ENCODE measurements at regions not wholly inside any gene's neighbourhood (a gene's known extent, or its start where the extent isn't known, plus 50 kb on each side); places are given as distances from the start of the nearest gene placed in this dataset.

- DNase-seq (ENCODE audit: extremely low read depth in 1 of 2, low read depth in 1 of 2): no peak
Measured at GRCh38 chr9:94159069-94159939, 75.0 kb downstream of the PTPDC1 start.

DNA sequence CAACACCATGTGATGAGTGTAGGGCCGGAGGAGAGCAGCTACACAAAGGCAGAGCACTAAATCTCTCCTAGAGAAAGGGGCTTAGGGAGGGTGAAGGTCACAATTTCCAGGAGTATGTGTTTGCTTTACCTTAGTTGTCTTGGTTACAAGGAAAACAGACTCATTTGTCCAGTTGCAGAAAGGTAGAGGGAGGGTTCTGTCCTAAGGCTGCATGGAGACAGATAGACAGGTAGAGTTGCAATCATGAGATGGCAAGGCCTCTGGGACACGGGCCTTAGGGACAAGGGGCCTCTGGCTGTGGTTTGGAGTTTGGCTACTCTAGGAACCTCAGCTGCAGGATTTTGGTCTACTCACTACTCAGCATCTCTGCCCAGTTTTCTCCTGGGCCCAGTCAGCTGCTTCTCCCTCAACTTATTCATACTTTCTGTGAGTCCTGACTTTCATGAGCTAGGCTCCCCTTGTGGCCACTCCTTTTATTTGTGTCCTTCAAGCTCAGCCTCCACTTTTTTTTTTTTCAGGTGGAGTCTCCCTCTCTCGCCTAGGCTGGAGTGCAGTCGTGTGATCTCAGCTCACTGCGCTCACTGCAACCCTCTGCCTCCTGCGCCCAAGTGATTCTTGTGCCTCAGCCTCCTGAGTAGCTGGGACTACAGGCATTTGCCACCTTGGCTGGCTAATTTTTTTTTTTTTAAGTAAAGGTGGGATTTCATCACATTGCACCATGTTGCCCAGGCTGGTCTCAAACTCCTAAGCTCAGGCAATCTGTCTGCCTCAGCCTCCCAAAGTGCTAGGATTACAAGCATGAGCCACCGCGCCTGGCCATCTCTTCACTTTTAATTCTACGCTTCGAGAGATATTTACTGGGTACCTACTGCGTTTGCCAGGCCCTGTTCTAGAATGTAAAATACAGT, 76.6 kb downstream of the PTPDC1 start:
- no peak for DNase-seq (ENCODE audit: extremely low read depth in 1 of 2, low read depth in 1 of 2)

DNA sequence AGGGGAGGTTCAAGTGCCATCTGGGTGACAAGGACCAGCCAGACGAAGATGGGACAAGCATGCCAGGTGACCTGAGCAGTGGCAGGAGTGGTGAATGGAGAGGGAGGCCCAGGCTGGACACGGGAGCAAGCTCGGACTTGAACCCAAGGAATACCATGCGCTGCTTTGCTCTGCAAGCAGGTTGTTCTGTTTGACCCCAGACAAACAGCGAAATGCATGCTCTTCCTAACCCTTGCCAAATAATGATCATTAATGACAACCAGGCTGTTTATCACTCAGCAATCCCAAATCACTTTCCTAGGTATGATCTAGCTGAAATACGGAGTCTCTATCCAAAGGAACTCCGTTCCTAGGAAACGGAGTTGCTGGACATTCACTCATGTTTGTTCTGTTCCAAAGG, 77.4 kb downstream of the PTPDC1 start:
- no peak for DNase-seq (ENCODE audit: extremely low read depth in 1 of 2, low read depth in 1 of 2)

- DNase-seq (ENCODE audit: extremely low read depth in 1 of 2, low read depth in 1 of 2): no peak
Measured at GRCh38 chr9:94164806-94165549, 80.7 kb downstream of the PTPDC1 start.

GRCh38 chr9:94165592-94166235, 81.5 kb downstream of the PTPDC1 start:
- peak; percentile 94 to 95 for DNase-seq (ENCODE audit: extremely low read depth in 1 of 2, low read depth in 1 of 2)

DNA sequence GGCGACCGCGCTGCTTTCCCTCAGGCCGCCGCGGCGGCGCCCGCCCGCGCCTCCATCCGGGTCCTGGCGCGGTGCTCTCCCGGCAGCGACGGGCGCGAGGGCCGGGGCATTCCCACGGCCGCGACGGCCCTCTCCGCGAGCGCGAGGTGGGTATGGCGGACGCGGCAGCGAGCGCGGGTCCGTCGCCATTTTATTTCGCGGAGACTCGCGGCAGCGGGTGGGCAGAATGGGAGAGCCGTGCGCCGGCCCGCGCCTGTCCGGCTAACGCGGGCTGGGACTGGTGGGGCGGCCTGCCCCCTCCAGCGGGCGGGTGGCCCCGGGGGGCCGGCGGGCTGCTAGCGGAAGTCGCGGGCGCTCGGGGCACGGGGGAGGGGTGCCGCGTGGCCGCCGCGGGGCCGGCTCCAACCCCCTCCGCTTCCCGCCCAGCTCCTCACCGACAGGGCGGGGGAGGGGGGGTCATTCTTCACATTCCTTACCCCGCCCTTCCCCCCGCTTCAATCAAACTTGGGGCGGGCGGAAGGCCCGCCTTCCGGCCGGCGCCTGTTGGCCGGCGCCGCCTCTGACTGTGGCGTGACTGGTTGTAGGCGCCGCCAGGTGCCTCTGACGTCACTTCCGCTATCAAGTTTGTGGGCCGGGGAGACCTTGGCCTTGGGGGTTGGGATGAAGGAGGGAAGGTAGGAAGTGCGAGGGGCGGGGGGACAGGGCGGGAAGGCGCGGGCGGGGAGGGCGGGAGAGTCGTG, 82.1 kb downstream of the PTPDC1 start:
- peak; percentile 87 to 94 for DNase-seq (ENCODE audit: extremely low read depth in 1 of 2, low read depth in 1 of 2)

DNA sequence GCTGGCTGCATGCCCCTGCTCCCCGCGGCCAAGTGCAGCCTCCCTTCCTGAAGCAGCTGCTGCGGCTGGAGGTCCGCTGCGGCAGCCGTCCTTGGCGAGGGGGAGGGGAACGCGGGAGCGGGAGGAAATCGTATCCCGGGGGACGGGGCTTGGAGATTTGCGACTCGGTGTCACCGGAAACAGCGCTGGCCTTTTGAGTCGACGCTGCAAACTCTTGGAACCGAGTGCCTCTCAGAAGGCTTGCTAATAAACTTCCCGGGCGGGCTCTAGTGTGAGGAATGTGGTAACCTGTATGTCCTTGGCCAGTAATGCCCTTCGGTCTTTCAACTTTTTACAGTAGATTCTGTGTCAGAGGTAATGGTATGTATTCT, 82.7 kb downstream of the PTPDC1 start:
- no peak for DNase-seq (ENCODE audit: extremely low read depth in 1 of 2, low read depth in 1 of 2)

DNA sequence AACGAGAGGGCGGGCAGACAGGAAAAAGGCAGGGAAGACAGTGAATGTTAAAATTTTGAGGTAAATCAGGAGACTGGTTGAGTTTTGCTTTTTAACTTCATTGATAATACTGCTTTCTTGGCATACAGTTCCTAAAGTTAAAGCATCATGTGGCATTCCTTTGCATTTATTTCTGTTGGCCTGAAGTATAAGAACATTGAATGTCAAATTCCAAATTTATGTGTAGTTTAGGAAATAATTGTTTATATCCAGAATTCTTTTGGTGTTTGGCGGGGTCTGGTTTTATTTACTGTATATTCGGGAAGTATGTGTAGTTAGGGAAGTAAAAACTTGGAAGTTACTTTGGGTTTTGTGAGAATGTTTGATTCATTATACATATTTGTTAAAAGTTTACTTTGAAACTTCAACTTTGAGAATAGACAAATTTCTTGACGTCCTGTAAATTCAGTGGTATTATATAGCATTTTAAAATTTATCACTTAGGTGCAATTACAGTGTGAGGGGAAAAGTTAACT, 83.2 kb downstream of the PTPDC1 start:
- DNase-seq (ENCODE audit: extremely low read depth in 1 of 2, low read depth in 1 of 2): no peak

- DNase-seq (ENCODE audit: extremely low read depth in 1 of 2, low read depth in 1 of 2): no peak
Measured at GRCh38 chr9:94168203-94169000, 84.1 kb downstream of the PTPDC1 start.

- no peak for DNase-seq (ENCODE audit: extremely low read depth in 1 of 2, low read depth in 1 of 2)
Measured at GRCh38 chr9:94169968-94170367, 85.7 kb downstream of the PTPDC1 start.

DNA sequence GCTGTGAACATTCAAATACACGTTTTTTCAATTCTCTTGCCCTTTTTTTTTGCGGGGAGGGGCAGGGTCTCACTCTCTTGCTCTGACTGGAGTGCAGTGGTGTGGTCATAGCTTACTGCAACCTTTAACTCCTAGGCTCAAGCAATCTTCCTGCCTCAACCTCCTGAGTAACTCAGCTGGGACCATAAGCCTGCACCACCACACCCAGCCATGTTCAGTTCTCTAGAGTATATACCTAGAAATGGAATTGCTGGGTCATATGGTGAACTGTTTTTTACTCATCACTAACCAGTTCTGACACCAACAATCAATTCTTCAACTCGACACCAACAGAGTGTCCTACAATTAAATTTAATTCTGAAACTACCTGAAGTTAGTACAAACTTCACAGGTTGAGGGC, 85.5 kb upstream of the ZNF169 start:
- DNase-seq (ENCODE audit: extremely low read depth in 1 of 2, low read depth in 1 of 2): peak in 1 of 2 donors; percentile 50

GRCh38 chr9:94174164-94174563, 84.9 kb upstream of the ZNF169 start:
- DNase-seq (ENCODE audit: extremely low read depth in 1 of 2, low read depth in 1 of 2): no peak

DNA sequence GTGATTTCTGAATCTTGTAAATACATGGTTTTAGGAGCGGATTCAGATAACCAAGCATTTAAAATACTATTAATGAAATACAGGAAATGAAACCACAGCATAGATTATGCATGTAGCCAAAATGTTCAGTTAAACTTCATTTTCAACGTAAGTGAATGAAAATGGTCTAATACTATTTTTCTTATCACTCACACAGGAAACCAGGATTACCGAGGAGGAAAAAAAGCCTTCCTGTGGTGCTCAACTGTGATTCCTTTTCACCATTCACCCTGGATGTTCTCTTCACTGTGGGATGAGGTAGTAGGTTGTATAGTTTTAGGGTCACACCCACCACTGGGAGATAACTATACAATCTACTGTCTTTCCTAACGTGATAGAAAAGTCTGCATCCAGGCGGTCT, 83.4 kb upstream of the ZNF169 start:
- DNase-seq (ENCODE audit: extremely low read depth in 1 of 2, low read depth in 1 of 2): no peak

- no peak for DNase-seq (ENCODE audit: extremely low read depth in 1 of 2, low read depth in 1 of 2)
Measured at GRCh38 chr9:94176608-94177007, 82.5 kb upstream of the ZNF169 start.

DNA sequence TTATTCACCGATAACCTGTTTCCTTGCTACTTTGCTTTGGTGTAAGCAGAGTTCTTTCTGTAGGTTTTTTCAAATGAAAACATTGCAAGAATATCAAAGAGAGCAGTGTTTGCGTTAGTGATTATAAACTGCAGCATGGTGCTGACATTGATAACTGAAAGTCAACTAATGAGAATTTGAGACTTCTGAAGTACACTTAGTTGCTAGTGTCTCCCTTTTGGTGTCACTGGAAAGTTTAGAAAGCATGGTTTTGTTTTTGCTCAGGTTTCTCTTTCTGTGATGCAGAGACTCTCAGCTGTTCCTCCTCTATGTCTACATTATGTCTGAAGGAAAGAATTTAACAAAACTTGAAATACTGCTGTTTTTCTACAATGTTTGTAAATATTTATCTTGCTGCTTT, 80.2 kb upstream of the ZNF169 start:
- DNase-seq (ENCODE audit: extremely low read depth in 1 of 2, low read depth in 1 of 2): no peak

DNA sequence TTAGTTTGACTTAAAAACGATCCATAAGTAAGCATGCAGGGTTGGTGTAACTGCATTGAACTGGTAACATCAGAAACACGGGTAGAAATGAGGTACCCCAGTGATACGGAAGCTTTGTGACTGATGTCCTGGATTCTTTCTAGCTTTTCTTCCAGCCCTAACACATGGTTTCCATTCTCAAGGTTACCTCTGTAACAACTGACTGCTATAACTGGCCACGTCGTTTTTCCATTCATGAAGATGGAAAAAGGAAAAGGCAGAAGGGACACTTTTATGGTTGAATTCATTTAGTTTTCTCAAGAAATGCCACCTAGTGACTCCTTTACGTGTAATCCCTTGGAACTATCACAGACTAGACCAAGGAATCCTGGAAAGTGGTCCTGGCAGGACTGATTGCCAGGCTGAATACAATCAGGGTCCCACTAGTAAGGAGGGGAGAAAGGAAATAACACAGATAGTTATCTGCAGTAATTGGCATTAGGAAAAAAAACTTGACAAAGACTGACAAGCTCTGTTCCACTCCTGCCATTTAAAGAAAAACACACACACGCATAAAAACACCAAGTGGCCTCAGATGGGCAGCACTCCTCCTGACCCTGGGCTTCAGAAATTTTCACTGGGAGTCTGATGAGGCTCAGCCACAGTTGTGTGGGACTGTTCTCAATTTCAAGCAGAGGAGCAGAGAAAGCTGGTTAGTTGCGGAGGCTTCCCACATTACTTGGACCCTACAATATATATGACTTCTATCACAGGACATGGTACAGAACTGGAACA, 77.5 kb upstream of the ZNF169 start:
- DNase-seq (ENCODE audit: extremely low read depth in 1 of 2, low read depth in 1 of 2): no peak

- no peak for DNase-seq (ENCODE audit: extremely low read depth in 1 of 2, low read depth in 1 of 2)
Measured at GRCh38 chr9:94182532-94182931, 76.6 kb upstream of the ZNF169 start.
